HEK293 (cell line): ENCODE measurements at regions not wholly inside any gene's neighbourhood (a gene's known extent, or its start where the extent isn't known, plus 50 kb on each side); places are given as distances from the start of the nearest gene placed in this dataset.

Experiments used
- CTCF ChIP-seq: fragments of 450-650 bp; formaldehyde crosslinking; IDR thresholded peaks from 2 replicates; pipeline ENCODE4 v1.5.1; 2016; ENCODE audit warnings: missing biosample characterization, missing genetic modification characterization
- MYNN ChIP-seq: fragments of 450-650 bp; formaldehyde crosslinking; IDR thresholded peaks from 2 replicates; pipeline ENCODE4 v1.5.1; 2016; ENCODE audit warnings: missing biosample characterization, missing genetic modification characterization, borderline replicate concordance
- ZBTB26 ChIP-seq: fragments of 450-650 bp; formaldehyde crosslinking; optimal IDR thresholded peaks from 2 replicates; pipeline ENCODE3; 2016; ENCODE audit warnings: missing biosample characterization, mild to moderate bottlenecking, missing genetic modification characterization
- ZNF433 ChIP-seq: fragments of 450-650 bp; formaldehyde crosslinking; IDR thresholded peaks from 2 replicates; pipeline ENCODE4 v1.5.1; 2016; ENCODE audit warnings: missing biosample characterization, missing genetic modification characterization, low read depth

GRCh38 chr16:59459806-59460205 lies 725.7 kb upstream of the GOT2 start:
- TF ChIP-seq ZBTB26 (tag by site-specific recombination) (no peak), CTCF (no peak), ZNF433 (tag by site-specific recombination) (no peak), MYNN (tag by site-specific recombination) (no peak)
